Nephron progenitor cell (in vitro differentiated cells): ENCODE measurements at regions not wholly inside any gene's neighbourhood (a gene's known extent, or its start where the extent isn't known, plus 50 kb on each side); places are given as distances from the start of the nearest gene placed in this dataset.

Source experiments
- DNase-seq: peaks from one replicate; pipeline ENCODE4 v3.0.0; 2021
- H3K27ac Mint-ChIP-seq: 2 replicates; pipeline ENCODE4 v1.8.0; 2021; ENCODE audit warnings: mild to moderate bottlenecking, moderate library complexity, mixed read lengths
- H3K27me3 Mint-ChIP-seq: 2 replicates; pipeline ENCODE4 v1.8.0; 2021; ENCODE audit warnings: mild to moderate bottlenecking, low read depth, mixed read lengths; ENCODE audit not compliant: poor library complexity
- H3K36me3 Mint-ChIP-seq: 2 replicates; pipeline ENCODE4 v1.8.0; 2021; ENCODE audit warnings: low read depth, mixed read lengths
- H3K4me1 Mint-ChIP-seq: 2 replicates; pipeline ENCODE4 v1.8.0; 2021; ENCODE audit warnings: mixed read lengths
- H3K4me3 Mint-ChIP-seq: 2 replicates; pipeline ENCODE4 v1.8.0; 2021; ENCODE audit warnings: mild to moderate bottlenecking, moderate library complexity, mixed read lengths
- H3K9me3 Mint-ChIP-seq: 2 replicates; pipeline ENCODE4 v1.8.0; 2021; ENCODE audit warnings: mild to moderate bottlenecking, moderate library complexity, mixed read lengths
- CTCF ChIP-seq: fragments of 200-600 bp; sonication (generic); IDR thresholded peaks from 2 replicates; pipeline ENCODE4 v1.5.0; 2021; ENCODE audit warnings: antibody characterized with exemption

- H3K27me3 Mint-ChIP-seq = no peaks in the 10 kb centered on the region
- no peaks in the 10 kb centered on the region for H3K36me3 Mint-ChIP-seq
- no peak overlapping the region for H3K27ac Mint-ChIP-seq
- peaks cover 11% of the 10 kb centered on the region for H3K9me3 Mint-ChIP-seq
- no peaks in the 10 kb centered on the region for H3K4me1 Mint-ChIP-seq
- no peak overlapping the region for H3K4me3 Mint-ChIP-seq
- DNase-seq = no peak
- no peak for TF ChIP-seq CTCF
These were observed 100.3 kb upstream of the RPL34 start for GRCh38 chr4:108519911-108520601.

DNA sequence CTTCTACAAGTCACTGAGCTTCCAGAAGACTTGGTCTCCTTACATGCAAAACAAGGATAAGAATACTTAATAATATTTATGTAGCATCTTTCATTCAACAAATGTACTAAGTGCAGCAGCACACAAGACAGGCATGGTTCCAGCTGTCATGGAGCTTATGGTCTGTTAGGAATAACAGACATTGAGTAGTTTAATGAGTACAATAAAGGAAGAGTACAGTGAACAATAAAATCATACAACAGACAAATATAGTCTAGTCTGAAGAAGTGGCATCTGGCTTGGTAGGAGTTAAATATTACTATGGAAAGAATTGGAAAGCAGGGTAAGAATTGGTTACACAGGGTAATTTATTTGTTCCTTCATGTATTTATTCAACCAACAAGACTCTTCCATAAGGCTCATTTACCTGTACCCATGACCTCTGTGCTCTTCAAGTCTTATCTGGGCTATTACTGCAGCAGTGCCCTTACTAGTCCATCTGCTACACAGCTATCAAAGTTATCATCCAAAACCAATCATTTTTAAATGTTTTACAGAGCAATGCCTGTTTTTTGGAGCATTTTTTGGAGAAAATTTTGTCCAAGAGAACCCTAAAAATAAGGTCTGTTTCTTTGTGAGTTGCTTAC, 101.1 kb upstream of the RPL34 start:
- DNase-seq = no peak
- TF ChIP-seq CTCF = no peak
- Mint-ChIP-seq H3K4me3 (no peak overlapping the region), H3K27ac (no peak overlapping the region), H3K9me3 (peaks cover 9% of the 10 kb centered on the region), H3K4me1 (no peaks in the 10 kb centered on the region), H3K36me3 (no peaks in the 10 kb centered on the region), H3K27me3 (peaks cover 5% of the 10 kb centered on the region)

DNA sequence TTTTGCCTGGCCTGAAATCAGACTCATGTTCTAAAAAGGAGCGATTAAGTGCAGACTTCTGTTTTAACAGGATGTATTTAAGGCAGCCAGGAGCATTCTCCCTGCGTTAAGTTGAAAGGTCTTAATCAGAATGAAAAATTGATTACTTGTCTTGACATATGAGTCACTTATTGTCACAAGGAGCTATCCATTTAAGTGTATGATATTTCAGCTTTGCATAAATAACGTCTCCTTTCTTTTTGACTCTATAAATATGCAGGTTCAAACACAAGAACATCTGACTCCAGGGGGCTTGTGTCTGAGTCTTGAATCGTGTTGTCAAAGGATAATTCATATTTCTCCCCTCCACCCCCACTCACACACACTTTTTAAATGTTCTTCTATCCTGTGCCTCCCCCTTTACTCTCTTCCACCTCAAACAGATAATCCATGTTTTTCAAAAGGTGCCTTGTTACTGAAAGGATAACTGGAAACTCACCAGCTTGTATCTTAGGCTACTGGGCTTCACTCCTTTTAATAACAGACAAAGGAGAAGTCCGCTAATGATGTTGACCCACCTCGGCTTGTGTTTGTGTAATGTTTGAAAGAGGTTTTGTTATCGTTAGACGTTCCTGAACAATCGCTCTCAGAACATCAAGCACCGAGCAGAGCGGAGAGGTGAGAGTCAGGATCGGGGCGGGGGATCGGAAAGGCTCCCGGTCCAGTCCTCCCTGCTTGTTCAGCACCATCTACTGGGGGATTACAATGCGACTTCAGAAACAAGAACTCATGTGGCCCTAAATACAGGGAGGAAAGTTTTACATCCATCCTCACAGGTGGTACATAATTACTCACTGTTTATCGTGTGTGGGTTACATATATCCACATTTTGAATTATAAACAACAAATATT, 107.5 kb upstream of the RPL34 start:
- Mint-ChIP-seq H3K4me3 (peak overlapping the region; percentile 79), H3K36me3 (no peaks in the 10 kb centered on the region), H3K27ac (no peak overlapping the region), H3K27me3 (peaks cover 5% of the 10 kb centered on the region), H3K4me1 (peaks cover 19% of the 10 kb centered on the region), H3K9me3 (peaks cover 22% of the 10 kb centered on the region)
- peak; percentile 52 for TF ChIP-seq CTCF
- peak; percentile 62 for DNase-seq

- no peak for DNase-seq
- H3K36me3 Mint-ChIP-seq = no peaks in the 10 kb centered on the region
- peaks cover 9% of the 10 kb centered on the region for H3K27me3 Mint-ChIP-seq
These were observed 108.8 kb upstream of the RPL34 start for GRCh38 chr4:108511618-108512017.

GRCh38 chr4:108502356-108502755, 118.0 kb upstream of the RPL34 start:
- Mint-ChIP-seq H3K36me3 (peaks cover 11% of the 10 kb centered on the region), H3K27me3 (peaks cover 10% of the 10 kb centered on the region), H3K4me1 (no peaks in the 10 kb centered on the region), H3K4me3 (no peak overlapping the region), H3K9me3 (peaks cover 72% of the 10 kb centered on the region), H3K27ac (no peak overlapping the region)
- TF ChIP-seq CTCF = no peak
- no peak for DNase-seq

More at GRCh38 chr4:108511618-108512017, 108.8 kb upstream of the RPL34 start:
- H3K4me3 Mint-ChIP-seq = no peak overlapping the region
- peaks cover 31% of the 10 kb centered on the region for H3K9me3 Mint-ChIP-seq
- TF ChIP-seq CTCF = no peak
- peaks cover 19% of the 10 kb centered on the region for H3K4me1 Mint-ChIP-seq
- H3K27ac Mint-ChIP-seq = no peak overlapping the region
